ENCODE measurements at regions not wholly inside any gene's neighbourhood (a gene's known extent, or its start where the extent isn't known, plus 50 kb on each side); places are given as distances from the start of the nearest gene placed in this dataset.
A peak's percentile ranks its signal among the peaks of the same experiment; 100 is the strongest.

DNA sequence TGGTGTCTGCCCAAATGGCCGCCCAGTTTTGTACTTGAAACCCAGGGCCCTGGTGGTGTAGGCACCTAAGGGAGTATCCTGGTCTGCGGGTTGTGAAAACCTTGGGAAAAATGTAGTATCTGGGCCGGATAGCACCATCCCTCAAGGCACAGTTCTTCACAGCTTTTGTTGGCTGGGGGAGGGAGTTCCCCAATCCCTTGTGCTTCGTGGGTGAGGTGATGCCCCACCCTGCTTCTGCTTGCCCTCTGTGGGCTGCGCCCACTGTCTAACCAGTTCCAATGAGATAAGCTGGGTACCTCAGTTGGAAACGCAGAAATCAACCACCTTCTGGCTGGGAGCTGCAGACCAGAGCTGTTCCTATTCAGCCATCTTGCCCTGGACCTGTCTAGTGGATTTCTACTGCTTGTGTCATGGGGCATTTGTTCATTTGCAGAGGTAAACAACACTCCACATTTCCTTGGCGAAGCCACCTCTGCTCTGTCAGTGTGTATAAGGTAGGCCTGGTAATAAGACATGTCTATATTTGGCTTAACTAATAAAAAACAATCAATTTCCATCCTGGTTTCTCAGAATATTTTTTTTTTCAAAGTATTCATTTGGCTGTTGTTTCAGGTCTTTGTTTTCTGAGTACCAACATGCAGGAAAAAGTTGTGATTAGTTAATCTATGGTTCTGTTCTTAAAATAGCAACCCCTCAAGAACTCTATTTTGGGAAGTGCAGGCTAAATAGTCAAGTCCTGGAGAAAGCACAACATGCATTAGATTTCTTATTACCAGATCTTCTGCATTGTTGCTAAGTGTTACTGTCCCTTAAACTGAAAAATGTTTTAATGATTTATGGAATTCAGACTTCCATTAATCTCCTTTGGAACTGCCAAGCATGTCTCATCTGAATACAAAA is 304.3 kb downstream of the ZIC1 start:
- no peaks in the 10 kb centered on the region for H3K4me1 ChIP-seq (ENCODE audit: control insufficient read depth, insufficient read depth, low read length)
- no peaks in the 10 kb centered on the region for H3K9me3 ChIP-seq (ENCODE audit: control insufficient read depth, insufficient read depth, low read length)
- no peaks in the 10 kb centered on the region for H3K27me3 ChIP-seq (ENCODE audit: control insufficient read depth, insufficient read depth, low read length)
- no peak for DNase-seq (ENCODE audit: low read depth in 4 of 6, low spot score in 6 of 6)
- WGBS (ENCODE audit: insufficient coverage): 94% methylated on average over 6 of the region's 7 CpGs
- H3K36me3 ChIP-seq (ENCODE audit: control insufficient read depth, insufficient read depth, low read length): no peaks in the 10 kb centered on the region
- no peak overlapping the region for H3K27ac ChIP-seq (ENCODE audit: low read depth, low read length)
- no peak overlapping the region for H3K4me3 ChIP-seq (ENCODE audit: low read depth, low read length)

DNA sequence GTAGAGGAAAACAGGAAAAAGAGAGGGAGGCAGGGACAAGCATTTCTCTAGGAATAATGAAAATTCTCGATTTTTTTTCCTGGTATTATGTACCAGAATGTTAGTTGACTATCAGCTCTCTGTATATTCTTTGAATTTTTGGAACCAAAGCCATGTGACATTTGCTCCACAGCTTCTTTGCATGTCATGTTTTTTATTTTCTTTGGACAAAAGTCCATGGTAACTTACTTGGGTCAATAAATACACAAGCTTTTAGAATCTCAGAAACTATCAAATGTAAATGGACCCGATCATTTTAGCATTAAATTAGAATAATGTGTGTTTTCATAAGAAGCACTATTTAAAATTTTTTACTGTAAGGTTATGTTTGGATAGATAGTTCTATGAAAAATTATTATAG is 320.5 kb downstream of the ZIC1 start:
- WGBS (ENCODE audit: insufficient coverage): no CpG with 5 or more reads among the region's 2 CpGs
- peak in 1 of 6 donors; percentile 21 for DNase-seq (ENCODE audit: low read depth in 4 of 6, low spot score in 6 of 6)

DNA sequence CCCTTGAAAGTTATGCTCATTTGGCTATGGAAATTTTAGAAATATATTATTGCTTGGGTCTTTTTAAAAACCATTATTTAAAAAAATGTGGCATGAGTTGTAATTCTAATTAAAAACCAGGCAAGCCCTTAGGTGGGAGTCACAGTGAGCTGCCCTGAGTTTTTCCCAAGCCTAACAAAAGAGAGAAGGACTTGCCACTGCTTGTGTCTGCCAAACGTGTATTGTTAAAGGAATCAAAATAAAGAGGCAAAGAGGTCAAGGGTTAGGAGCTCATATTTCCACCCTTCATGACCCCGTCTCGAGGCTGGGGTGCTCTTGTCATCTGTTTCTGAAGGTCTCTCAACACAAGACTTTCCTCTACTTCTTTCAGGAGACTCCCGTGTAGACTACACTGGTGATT is 321.1 kb downstream of the ZIC1 start:
- Histone ChIP-seq H3K27ac (ENCODE audit: low read depth, low read length) (no peak overlapping the region), H3K4me1 (ENCODE audit: control insufficient read depth, insufficient read depth, low read length) (no peaks in the 10 kb centered on the region), H3K27me3 (ENCODE audit: control insufficient read depth, insufficient read depth, low read length) (no peaks in the 10 kb centered on the region), H3K4me3 (ENCODE audit: low read depth, low read length) (no peak overlapping the region), H3K9me3 (ENCODE audit: control insufficient read depth, insufficient read depth, low read length) (peaks cover 1% of the 10 kb centered on the region), H3K36me3 (ENCODE audit: control insufficient read depth, insufficient read depth, low read length) (no peaks in the 10 kb centered on the region)
- no CpG with 5 or more reads among the region's 4 CpGs for WGBS (ENCODE audit: insufficient coverage)
- peak in 1 of 6 donors; percentile 14 for DNase-seq (ENCODE audit: low read depth in 4 of 6, low spot score in 6 of 6)

More for the DNA sequence above, 320.5 kb downstream of the ZIC1 start:
- Histone ChIP-seq H3K27me3 (ENCODE audit: control insufficient read depth, insufficient read depth, low read length) (no peaks in the 10 kb centered on the region), H3K4me3 (ENCODE audit: low read depth, low read length) (no peak overlapping the region), H3K9me3 (ENCODE audit: control insufficient read depth, insufficient read depth, low read length) (peaks cover 1% of the 10 kb centered on the region), H3K4me1 (ENCODE audit: control insufficient read depth, insufficient read depth, low read length) (no peaks in the 10 kb centered on the region), H3K36me3 (ENCODE audit: control insufficient read depth, insufficient read depth, low read length) (no peaks in the 10 kb centered on the region), H3K27ac (ENCODE audit: low read depth, low read length) (no peak overlapping the region)

DNA sequence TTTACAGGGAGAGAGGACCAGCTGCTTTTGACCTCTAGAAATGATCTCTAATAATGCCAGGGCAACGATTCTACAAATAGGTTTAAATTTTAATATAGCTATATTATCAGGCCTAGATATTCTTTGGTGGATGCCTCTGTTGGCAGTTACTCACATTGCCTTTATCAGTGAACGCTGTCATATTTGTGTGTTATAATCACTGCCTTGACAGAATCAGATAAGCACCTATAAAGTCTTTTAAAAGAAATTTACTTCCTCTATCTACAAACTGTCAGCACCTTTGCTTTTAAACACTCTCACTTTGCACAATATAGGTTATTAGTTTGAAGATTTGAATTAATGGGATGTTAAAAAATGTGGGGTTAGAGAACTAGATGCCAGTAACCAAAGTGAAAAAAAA is 324.1 kb downstream of the ZIC1 start:
- Histone ChIP-seq H3K36me3 (ENCODE audit: control insufficient read depth, insufficient read depth, low read length) (no peaks in the 10 kb centered on the region), H3K4me1 (ENCODE audit: control insufficient read depth, insufficient read depth, low read length) (no peaks in the 10 kb centered on the region), H3K27ac (ENCODE audit: low read depth, low read length) (no peak overlapping the region), H3K9me3 (ENCODE audit: control insufficient read depth, insufficient read depth, low read length) (no peaks in the 10 kb centered on the region), H3K4me3 (ENCODE audit: low read depth, low read length) (no peak overlapping the region), H3K27me3 (ENCODE audit: control insufficient read depth, insufficient read depth, low read length) (no peaks in the 10 kb centered on the region)
- WGBS (ENCODE audit: insufficient coverage): no CpG with 5 or more reads among the region's 2 CpGs
- DNase-seq (ENCODE audit: low read depth in 4 of 6, low spot score in 6 of 6): no peak

DNA sequence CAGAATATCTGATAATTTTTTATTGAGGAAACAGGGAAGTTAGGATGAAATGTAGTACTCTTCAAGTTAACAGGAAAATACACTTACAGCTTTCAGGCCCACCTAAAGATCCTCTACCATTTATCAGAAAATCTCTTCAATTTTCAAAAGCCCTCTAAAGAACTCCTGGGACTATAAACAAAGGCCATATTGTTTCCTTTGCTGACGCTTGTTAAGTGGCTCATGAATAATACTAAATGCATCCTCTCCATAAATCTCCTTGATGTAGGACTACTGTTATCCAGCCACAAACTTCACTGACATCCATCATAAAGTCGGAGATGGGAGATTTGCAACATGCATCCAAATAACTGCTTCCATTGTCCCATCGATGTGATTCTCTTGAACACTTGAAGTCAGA is 326.5 kb downstream of the ZIC1 start:
- no peak overlapping the region for H3K27ac ChIP-seq (ENCODE audit: low read depth, low read length)
- no peaks in the 10 kb centered on the region for H3K36me3 ChIP-seq (ENCODE audit: control insufficient read depth, insufficient read depth, low read length)
- WGBS (ENCODE audit: insufficient coverage): no CpG with 5 or more reads among the region's 3 CpGs
- no peaks in the 10 kb centered on the region for H3K27me3 ChIP-seq (ENCODE audit: control insufficient read depth, insufficient read depth, low read length)
- DNase-seq (ENCODE audit: low read depth in 4 of 6, low spot score in 6 of 6): peak in 1 of 6 donors; percentile 37
- H3K4me1 ChIP-seq (ENCODE audit: control insufficient read depth, insufficient read depth, low read length): no peaks in the 10 kb centered on the region
- H3K9me3 ChIP-seq (ENCODE audit: control insufficient read depth, insufficient read depth, low read length): no peaks in the 10 kb centered on the region
- H3K4me3 ChIP-seq (ENCODE audit: low read depth, low read length): no peak overlapping the region

DNA sequence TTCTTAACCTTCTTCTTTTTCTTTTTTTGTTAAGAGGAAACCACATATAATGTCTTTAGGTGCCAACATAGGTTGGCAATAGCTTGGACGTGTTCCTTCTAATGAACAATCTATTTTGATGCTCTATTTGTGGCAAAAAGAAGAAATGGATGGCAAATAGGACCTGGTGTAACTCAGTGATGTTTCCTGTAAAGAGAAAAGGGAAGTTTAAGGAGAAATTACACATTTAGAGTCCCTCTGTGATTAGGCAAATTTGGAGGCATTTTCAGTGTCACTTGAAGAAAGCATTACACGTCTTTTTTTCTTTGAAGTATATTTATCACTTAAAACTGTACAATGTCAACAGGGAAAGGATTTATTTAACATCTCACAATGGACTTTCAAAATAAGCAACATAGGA is 327.1 kb downstream of the ZIC1 start:
- WGBS (ENCODE audit: insufficient coverage): no CpG with 5 or more reads among the region's 2 CpGs
- no peaks in the 10 kb centered on the region for H3K4me1 ChIP-seq (ENCODE audit: control insufficient read depth, insufficient read depth, low read length)
- no peaks in the 10 kb centered on the region for H3K36me3 ChIP-seq (ENCODE audit: control insufficient read depth, insufficient read depth, low read length)
- H3K27me3 ChIP-seq (ENCODE audit: control insufficient read depth, insufficient read depth, low read length): no peaks in the 10 kb centered on the region
- no peak overlapping the region for H3K27ac ChIP-seq (ENCODE audit: low read depth, low read length)
- no peak overlapping the region for H3K4me3 ChIP-seq (ENCODE audit: low read depth, low read length)
- DNase-seq (ENCODE audit: low read depth in 4 of 6, low spot score in 6 of 6): no peak
- H3K9me3 ChIP-seq (ENCODE audit: control insufficient read depth, insufficient read depth, low read length): no peaks in the 10 kb centered on the region

DNA sequence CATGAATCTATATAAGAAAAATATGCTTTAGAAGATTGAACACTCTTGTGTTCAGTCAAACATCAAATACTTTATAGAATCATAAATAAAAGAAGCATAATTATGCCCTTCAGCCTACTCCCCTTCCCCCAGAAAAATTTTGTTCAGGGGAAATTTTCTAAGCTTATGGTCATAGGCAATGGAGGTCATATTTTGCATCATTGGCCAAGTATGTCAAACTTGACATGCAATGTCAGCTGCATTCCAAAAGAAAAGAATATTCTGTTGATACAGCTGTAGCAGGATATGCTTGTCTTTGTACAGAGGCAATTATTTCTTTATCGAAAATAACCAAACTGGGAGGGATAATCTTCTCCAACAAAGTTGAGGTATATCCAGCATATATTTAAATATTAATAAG is 328.2 kb downstream of the ZIC1 start:
- no peaks in the 10 kb centered on the region for H3K9me3 ChIP-seq (ENCODE audit: control insufficient read depth, insufficient read depth, low read length)
- no peak for DNase-seq (ENCODE audit: low read depth in 4 of 6, low spot score in 6 of 6)
- WGBS (ENCODE audit: insufficient coverage): no CpG with 5 or more reads among the region's 1 CpG

DNA sequence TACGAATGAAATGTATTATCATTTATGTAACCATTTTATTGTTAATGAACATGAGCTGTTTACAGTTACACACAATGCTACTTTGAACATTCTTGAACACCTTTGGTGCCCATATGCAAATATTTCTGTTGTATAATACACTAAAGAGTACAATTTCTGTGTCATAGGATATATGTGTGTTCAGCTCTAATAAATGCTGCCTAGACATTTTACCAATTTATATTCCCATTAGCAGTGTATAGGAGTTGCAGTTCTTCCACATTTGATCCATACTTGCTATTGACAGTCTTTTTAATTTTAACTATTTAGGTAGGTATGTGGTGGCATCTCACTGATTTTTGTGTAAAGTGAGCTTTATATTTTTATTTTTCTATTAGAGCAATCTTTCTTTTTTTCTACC is 331.8 kb downstream of the ZIC1 start:
- H3K4me1 ChIP-seq (ENCODE audit: control insufficient read depth, insufficient read depth, low read length): no peaks in the 10 kb centered on the region
- H3K36me3 ChIP-seq (ENCODE audit: control insufficient read depth, insufficient read depth, low read length): no peaks in the 10 kb centered on the region
- no peak overlapping the region for H3K27ac ChIP-seq (ENCODE audit: low read depth, low read length)
- H3K4me3 ChIP-seq (ENCODE audit: low read depth, low read length): no peak overlapping the region
- no peaks in the 10 kb centered on the region for H3K27me3 ChIP-seq (ENCODE audit: control insufficient read depth, insufficient read depth, low read length)
- DNase-seq (ENCODE audit: low read depth in 4 of 6, low spot score in 6 of 6): no peak
- no CpG with 5 or more reads among the region's 1 CpG for WGBS (ENCODE audit: insufficient coverage)
- H3K9me3 ChIP-seq (ENCODE audit: control insufficient read depth, insufficient read depth, low read length): no peaks in the 10 kb centered on the region

More for the DNA sequence above, 328.2 kb downstream of the ZIC1 start:
- Histone ChIP-seq H3K36me3 (ENCODE audit: control insufficient read depth, insufficient read depth, low read length) (no peaks in the 10 kb centered on the region), H3K27ac (ENCODE audit: low read depth, low read length) (no peak overlapping the region), H3K4me1 (ENCODE audit: control insufficient read depth, insufficient read depth, low read length) (no peaks in the 10 kb centered on the region), H3K27me3 (ENCODE audit: control insufficient read depth, insufficient read depth, low read length) (no peaks in the 10 kb centered on the region), H3K4me3 (ENCODE audit: low read depth, low read length) (no peak overlapping the region)

DNA sequence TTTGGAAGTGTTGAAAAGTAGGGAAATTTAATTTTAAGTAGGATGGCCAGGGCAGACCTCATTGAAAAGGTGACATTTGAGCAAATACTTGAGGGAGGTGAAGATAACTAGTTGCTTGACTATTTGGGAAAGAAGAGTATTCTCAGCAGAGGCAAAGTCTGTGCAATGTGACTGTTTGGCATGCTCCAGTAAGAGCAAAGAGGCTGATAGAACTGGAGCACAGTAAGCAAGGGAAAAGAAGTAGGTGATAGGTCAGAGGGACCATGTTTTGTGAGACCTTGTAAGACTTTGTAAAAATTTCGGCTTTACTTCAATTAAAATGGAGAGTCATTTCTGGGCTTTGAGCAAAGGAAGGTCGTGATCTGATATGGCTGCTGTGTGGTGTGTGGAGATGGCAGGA is 335.8 kb downstream of the ZIC1 start:
- Histone ChIP-seq H3K27me3 (ENCODE audit: control insufficient read depth, insufficient read depth, low read length) (no peaks in the 10 kb centered on the region), H3K36me3 (ENCODE audit: control insufficient read depth, insufficient read depth, low read length) (no peaks in the 10 kb centered on the region), H3K4me1 (ENCODE audit: control insufficient read depth, insufficient read depth, low read length) (no peaks in the 10 kb centered on the region), H3K27ac (ENCODE audit: low read depth, low read length) (no peak overlapping the region), H3K4me3 (ENCODE audit: low read depth, low read length) (no peak overlapping the region), H3K9me3 (ENCODE audit: control insufficient read depth, insufficient read depth, low read length) (no peaks in the 10 kb centered on the region)
- no peak for DNase-seq (ENCODE audit: low read depth in 4 of 6, low spot score in 6 of 6)
- 64% methylated on average over 2 of the region's 2 CpGs for WGBS (ENCODE audit: insufficient coverage)

DNA sequence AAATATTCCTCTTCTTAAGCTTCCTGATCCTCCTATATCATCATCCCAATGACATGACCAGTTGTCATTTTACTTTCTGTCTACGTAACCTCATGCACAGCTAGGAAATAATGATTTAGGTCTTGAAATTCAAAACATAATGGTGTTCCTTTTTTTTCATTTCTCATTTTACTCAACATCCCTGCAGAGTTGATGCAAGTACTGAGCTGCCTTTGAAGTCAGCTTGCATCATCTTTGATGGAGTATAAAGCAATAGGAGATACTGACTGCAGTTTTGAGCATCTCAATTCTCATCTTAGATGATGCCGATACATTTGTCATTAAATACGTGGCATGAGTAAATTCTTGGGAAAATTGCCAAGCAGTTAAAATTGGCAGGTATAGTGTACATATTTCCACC is 346.1 kb downstream of the ZIC1 start:
- Histone ChIP-seq H3K4me3 (ENCODE audit: low read depth, low read length) (no peak overlapping the region), H3K9me3 (ENCODE audit: control insufficient read depth, insufficient read depth, low read length) (no peaks in the 10 kb centered on the region), H3K36me3 (ENCODE audit: control insufficient read depth, insufficient read depth, low read length) (no peaks in the 10 kb centered on the region), H3K4me1 (ENCODE audit: control insufficient read depth, insufficient read depth, low read length) (no peaks in the 10 kb centered on the region), H3K27me3 (ENCODE audit: control insufficient read depth, insufficient read depth, low read length) (no peaks in the 10 kb centered on the region), H3K27ac (ENCODE audit: low read depth, low read length) (no peak overlapping the region)
- no peak for DNase-seq (ENCODE audit: low read depth in 4 of 6, low spot score in 6 of 6)
- WGBS (ENCODE audit: insufficient coverage): no CpG with 5 or more reads among the region's 3 CpGs

Measured in spinal cord (tissue), 9 donors.